IPS DF 19.7 (cell line): ENCODE measurements at regions not wholly inside any gene's neighbourhood (a gene's known extent, or its start where the extent isn't known, plus 50 kb on each side); places are given as distances from the start of the nearest gene placed in this dataset.
A peak's percentile ranks its signal among the peaks of the same experiment; 100 is the strongest.

Experiments used
- DNase-seq: peaks from one replicate; pipeline ENCODE4 v3.0.0-alpha.2; 2013; ENCODE audit warnings: low read depth, low spot score

DNA sequence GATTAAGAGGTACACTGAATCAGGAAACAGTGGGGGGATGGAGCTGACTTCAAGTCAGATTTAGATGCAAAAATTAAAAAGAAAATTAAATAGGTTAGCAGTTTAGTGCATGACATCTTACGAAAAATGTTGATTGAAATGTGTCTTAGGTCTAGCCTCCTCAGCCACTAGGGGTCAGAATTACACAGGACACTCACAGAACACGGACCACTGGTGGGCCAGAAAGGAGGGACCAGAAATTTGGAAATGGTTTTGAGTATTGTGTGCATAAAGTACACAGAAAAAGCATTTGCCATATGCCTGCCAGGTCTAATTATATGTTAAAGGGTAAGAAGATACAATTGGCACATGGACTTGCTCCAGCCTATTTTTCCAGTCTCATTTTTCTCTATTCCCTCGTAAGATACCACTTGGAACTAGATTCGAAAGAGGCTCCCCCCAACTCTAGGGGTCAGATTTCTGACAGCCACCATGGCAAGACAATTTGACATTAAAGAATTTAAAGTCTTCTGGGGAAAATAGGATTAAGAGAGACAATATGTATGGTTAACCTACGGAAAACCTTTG, 550.2 kb upstream of the SETBP1 start:
- DNase-seq: peak; percentile 20

- no peak for DNase-seq
Observed at GRCh38 chr18:44133483-44133882, 547.2 kb upstream of the SETBP1 start.

DNA sequence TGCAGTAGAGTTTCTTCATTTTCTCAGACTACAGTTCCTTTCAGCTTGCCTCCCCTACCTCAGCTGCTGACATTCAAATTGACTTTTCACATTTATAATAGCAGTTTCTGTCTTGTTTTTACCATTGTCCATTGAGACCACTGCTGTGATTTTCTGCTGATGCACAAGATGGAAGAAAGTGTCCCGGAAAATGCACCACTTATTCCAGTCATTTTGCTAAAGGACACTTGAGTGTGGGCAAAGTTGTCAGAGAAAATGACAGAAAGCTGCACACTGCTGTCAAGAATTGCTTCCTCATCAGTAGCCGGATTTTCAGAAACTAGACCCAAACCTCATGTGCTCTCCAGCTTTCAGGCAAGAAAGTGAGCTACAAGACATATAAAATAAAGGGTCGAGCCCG, 546.2 kb upstream of the SETBP1 start:
- DNase-seq: no peak

DNA sequence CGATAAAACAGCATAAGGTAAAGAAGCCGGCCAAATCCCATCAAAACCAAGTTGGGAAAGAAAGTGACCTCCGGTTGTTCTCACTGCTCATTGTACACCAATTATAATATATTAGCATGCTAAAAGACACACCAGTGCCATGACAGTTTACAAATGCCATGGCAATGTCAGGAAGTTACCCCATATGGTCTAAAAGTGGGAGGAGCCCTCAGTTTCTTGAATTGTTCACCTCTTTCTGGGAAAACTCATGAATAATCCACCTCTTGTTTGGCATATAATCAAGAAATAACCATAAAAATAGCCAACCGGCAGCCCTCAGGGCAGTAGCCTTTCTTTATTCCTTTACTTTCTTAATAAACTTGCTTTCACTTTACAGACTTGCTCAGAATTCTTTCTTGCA, 544.9 kb upstream of the SETBP1 start:
- no peak for DNase-seq

DNA sequence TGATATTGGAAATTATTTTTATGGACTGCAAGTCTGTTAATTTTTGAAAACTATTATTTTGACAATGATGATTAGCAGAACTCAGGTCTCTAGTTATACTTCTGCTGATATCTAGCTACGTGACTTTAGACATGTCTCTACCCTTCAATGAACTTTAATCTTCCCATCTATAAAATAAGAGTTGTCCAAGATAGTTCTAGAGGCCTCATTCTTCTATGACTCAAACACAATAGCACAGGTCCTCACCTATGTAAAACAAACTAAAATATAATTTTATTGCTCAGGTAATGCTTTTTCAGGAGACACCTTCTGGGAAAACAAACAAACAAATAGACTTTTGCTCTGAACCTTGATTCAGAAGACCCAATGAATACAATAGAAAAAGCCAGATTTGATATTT, 544.4 kb upstream of the SETBP1 start:
- no peak for DNase-seq

GRCh38 chr18:44143072-44143471, 537.6 kb upstream of the SETBP1 start:
- no peak for DNase-seq

- DNase-seq: no peak
Observed at GRCh38 chr18:44149706-44150105, 531.0 kb upstream of the SETBP1 start.

DNA sequence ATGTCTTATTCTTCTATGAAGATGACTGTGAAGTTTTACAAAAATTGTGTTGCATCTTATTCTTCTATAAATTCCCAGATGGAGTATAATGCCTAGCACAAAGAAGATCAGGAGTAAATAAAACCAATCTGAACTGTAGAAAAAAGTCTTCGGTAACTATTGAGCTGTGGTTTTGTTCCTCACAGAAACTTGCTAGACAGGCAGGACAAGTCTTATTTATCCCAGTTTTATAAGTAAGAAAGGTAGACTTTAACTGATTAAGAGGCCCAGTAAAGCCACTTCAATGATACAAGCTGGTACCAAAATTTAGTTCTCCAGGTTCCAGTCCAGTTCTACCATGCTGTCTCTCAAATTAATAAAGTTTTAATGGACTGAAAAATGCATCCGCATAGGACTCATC, 526.7 kb upstream of the SETBP1 start:
- DNase-seq: no peak

GRCh38 chr18:44156126-44156525, 524.6 kb upstream of the SETBP1 start:
- no peak for DNase-seq

- DNase-seq: no peak
Observed at GRCh38 chr18:44156776-44157335, 523.8 kb upstream of the SETBP1 start.

- DNase-seq: no peak
Observed at GRCh38 chr18:44170208-44170880, 510.3 kb upstream of the SETBP1 start.

- DNase-seq: no peak
Observed at GRCh38 chr18:44171301-44171700, 509.4 kb upstream of the SETBP1 start.

- DNase-seq: no peak
Observed at GRCh38 chr18:44175891-44176290, 504.8 kb upstream of the SETBP1 start.

GRCh38 chr18:44178476-44178875, 502.2 kb upstream of the SETBP1 start:
- DNase-seq: no peak

DNA sequence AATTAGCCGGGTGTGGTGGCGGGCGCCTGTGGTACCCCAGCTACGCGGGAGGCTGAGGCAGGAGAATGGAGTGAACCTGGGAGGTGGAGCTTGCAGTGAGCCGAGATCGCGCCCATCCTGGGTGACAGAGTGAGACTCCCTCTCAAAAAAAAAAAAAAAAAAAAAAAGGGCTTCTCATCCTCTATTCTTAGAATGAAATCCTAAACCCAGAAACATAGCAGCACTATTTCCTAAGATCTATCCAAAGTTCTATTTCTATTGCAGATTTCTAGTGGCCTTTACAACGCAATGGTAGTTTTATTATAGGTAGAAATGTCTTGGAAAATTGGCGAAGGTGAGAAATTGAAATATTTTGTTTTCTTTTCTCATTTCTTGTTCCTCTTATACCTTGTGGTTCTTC, 501.0 kb upstream of the SETBP1 start:
- no peak for DNase-seq

- no peak for DNase-seq
Observed at GRCh38 chr18:44180683-44181082, 500.0 kb upstream of the SETBP1 start.

DNA sequence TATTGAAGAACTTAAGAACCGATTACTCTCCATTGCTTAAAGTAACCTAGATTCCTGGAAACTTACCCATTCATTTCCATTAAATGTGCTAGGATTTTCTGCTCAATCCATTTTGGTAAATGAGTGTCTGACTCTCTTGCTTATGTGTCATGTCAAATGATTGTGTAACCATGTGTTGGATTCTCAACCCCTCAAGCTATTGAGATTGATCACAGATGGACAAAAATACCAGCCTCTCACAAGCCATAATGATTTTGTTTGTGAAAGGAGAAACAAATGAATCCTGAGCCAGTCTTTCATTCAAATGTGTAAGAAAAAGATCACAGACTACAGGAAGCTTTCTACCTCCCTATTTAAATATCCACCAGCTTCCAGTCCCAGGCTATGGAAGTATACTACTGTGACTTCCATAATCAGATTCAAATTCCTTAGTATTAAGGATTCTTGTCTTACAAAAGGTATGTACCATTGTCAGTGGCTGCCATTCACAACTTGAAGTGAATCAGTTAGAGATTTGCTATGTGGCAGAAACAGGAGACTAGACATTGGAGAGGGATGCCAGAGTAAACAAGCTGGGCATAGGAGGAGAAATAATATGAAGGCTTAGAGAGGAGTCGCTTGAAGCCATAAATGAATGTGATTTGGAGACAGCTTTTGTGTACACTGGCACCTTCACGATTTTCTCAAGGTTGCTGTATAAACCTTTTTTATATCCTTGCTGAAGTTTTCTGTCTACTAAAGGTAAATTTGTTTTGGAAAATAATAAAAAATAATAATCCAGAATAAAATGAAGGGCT, 498.5 kb upstream of the SETBP1 start:
- DNase-seq: no peak

DNA sequence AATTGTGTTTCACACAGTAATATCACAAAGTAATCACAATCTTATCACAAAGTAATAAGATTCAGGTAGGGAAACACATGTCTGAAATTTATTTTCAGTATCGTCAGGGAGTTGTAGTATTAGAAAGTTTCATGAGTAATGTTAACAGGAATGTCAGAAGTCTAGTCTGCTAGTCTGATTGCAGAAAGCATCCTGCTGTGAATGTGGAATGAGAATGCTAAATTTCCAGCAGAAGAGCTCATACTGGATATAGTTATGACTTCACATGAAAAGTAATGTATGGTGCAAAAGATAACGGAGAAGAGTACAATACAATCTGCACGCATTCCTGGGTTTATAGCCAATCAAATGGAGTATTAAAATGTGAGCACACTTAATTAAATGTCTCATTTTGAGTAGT, 494.7 kb upstream of the SETBP1 start:
- no peak for DNase-seq

DNA sequence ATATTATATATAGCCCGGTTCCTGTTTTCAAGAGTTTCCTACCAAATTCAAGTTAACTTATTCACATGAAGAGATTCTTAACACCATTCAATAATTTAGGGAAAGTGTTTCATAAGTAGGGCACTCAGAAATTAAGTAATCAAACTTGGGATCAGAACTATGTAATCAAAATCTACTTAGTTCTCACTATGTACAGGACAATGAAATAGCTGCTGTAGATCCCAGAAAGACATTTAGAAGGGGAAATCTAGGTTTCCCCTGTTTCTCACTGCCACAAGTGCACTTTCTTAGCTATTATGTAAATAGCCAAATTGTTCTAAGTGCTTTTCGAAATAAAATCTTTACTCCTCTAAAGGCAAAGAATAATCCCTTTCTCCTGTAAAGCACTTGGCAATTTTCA, 493.6 kb upstream of the SETBP1 start:
- DNase-seq: no peak

- no peak for DNase-seq
Observed at GRCh38 chr18:44195394-44196140, 485.1 kb upstream of the SETBP1 start.

- DNase-seq: no peak
Observed at GRCh38 chr18:44197832-44198611, 482.7 kb upstream of the SETBP1 start.
